GM12872 (cell line): ENCODE measurements at regions not wholly inside any gene's neighbourhood (a gene's known extent, or its start where the extent isn't known, plus 50 kb on each side); places are given as distances from the start of the nearest gene placed in this dataset.

Experiments
- CTCF ChIP-seq: IDR thresholded peaks from 3 replicates; pipeline ENCODE4 v1.5.1; 2011; ENCODE audit warnings: low read depth, mild to moderate bottlenecking, low read length, moderate library complexity; ENCODE audit not compliant: insufficient read depth

- no peak for TF ChIP-seq CTCF
Measured at GRCh38 chr12:85673921-85674420, 162.2 kb downstream of the RASSF9 start.

GRCh38 chr12:85676816-85677749, 159.1 kb downstream of the RASSF9 start:
- no peak for TF ChIP-seq CTCF

GRCh38 chr12:85679296-85679695, 156.9 kb downstream of the RASSF9 start:
- no peak for TF ChIP-seq CTCF

- no peak for TF ChIP-seq CTCF
Measured at GRCh38 chr12:85680881-85681280, 155.3 kb downstream of the RASSF9 start.

- no peak for TF ChIP-seq CTCF
Measured at GRCh38 chr12:85681333-85681732, 154.9 kb downstream of the RASSF9 start.

- no peak for TF ChIP-seq CTCF
Measured at GRCh38 chr12:85683051-85683450, 153.2 kb downstream of the RASSF9 start.

- TF ChIP-seq CTCF = no peak
Measured at GRCh38 chr12:85688837-85689236, 147.4 kb downstream of the RASSF9 start.
